ENCODE measurements at regions not wholly inside any gene's neighbourhood (a gene's known extent, or its start where the extent isn't known, plus 50 kb on each side); places are given as distances from the start of the nearest gene placed in this dataset.

- DNase-seq (no peak), ATAC-seq (no peak)
- H3K9me3 ChIP-seq = no peaks in the 10 kb centered on the region
- H3K27me3 ChIP-seq = no peaks in the 10 kb centered on the region
- TF ChIP-seq POLR2A (IDR thresholded peaks at IDR 0.05) = no peak
- TF ChIP-seq, protein P1, sequence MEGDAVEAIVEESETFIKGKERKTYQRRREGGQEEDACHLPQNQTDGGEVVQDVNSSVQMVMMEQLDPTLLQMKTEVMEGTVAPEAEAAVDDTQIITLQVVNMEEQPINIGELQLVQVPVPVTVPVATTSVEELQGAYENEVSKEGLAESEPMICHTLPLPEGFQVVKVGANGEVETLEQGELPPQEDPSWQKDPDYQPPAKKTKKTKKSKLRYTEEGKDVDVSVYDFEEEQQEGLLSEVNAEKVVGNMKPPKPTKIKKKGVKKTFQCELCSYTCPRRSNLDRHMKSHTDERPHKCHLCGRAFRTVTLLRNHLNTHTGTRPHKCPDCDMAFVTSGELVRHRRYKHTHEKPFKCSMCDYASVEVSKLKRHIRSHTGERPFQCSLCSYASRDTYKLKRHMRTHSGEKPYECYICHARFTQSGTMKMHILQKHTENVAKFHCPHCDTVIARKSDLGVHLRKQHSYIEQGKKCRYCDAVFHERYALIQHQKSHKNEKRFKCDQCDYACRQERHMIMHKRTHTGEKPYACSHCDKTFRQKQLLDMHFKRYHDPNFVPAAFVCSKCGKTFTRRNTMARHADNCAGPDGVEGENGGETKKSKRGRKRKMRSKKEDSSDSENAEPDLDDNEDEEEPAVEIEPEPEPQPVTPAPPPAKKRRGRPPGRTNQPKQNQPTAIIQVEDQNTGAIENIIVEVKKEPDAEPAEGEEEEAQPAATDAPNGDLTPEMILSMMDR (IDR thresholded peaks at IDR 0.05 in 4 of 5, conservative IDR thresholded peaks at IDR 0.05 in 1 of 5) = no peak
- no peak overlapping the region for H3K4me3 ChIP-seq
- no peaks in the 10 kb centered on the region for H3K36me3 ChIP-seq
- no peak overlapping the region for H3K27ac ChIP-seq
- intact Hi-C loops (cut with DNase I; ENCODE audit: low total_unique reads) (no loop called here), in situ Hi-C loops (cut with MboI; ENCODE audit: low sequenced_read_pairs in 4 of 4) (no loop called here)
- no peaks in the 10 kb centered on the region for H3K4me1 ChIP-seq
Observed at GRCh38 chr9:129235931-129236331, 57.9 kb upstream of the IER5L start.

DNA sequence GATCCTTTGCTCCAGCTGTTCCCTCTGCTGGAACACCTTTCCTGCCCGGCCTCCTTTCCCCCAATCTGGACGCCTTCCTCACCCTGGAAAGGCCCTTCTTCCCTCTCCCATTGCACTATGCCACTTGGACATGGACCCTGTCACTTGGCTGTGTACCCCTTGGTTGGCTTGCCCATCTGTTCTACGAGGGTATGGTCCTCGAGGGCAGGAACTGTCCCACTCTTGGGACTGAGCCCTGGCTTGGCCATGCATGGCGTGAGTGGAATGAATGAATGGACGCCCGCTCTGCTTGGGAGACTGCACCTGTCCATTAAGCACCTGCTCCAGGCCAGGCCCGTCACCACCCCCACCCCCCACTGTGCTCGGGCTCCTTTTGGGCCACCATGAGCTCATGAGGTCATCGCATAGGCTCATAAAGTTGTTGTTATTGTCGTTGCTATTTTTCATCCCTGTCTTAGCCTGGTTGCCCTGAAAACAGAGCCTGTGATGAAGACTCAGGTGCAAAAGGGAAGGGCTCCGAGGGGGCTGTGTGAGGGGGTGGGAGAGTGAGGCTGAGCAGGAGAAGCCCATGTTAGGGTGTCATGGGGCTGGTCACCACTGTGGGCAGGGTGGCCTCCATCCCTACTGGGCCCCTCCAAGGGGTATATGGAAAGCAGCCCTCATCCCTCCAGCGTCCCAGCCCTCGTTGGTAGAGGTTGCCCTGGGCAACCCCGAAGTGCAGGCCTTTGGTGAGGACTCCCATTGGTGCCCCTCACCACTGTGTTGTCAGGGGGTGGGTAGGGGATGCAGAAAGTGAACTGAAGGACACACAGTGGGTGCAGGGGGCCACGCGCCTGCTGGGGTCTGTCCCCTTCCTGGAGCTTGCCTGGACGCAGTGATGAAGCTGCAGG is 57.2 kb upstream of the IER5L start:
- Histone ChIP-seq H3K36me3 (no peaks in the 10 kb centered on the region), H3K4me3 (no peak overlapping the region), H3K27me3 (no peaks in the 10 kb centered on the region), H3K27ac (no peak overlapping the region), H3K4me1 (no peaks in the 10 kb centered on the region), H3K9me3 (no peaks in the 10 kb centered on the region)
- no peak for TF ChIP-seq POLR2A (IDR thresholded peaks at IDR 0.05)
- TF ChIP-seq, protein P1 (IDR thresholded peaks at IDR 0.05 in 4 of 5, conservative IDR thresholded peaks at IDR 0.05 in 1 of 5) = no peak
- DNase-seq = no peak
- in situ Hi-C loops (cut with MboI; ENCODE audit: low sequenced_read_pairs in 4 of 4) = no loop called here
- ATAC-seq = no peak
- intact Hi-C loops (cut with DNase I; ENCODE audit: low total_unique reads) = no loop called here

GRCh38 chr9:129234491-129234890 is 56.4 kb upstream of the IER5L start:
- intact Hi-C loops (cut with DNase I; ENCODE audit: low total_unique reads) (no loop called here), in situ Hi-C loops (cut with MboI; ENCODE audit: low sequenced_read_pairs in 4 of 4) (no loop called here)
- DNase-seq (no peak), ATAC-seq (no peak)
- no peaks in the 10 kb centered on the region for H3K27me3 ChIP-seq
- H3K27ac ChIP-seq = no peak overlapping the region
- H3K9me3 ChIP-seq = no peaks in the 10 kb centered on the region
- no peak for TF ChIP-seq POLR2A (IDR thresholded peaks at IDR 0.05)
- TF ChIP-seq, protein P1 (IDR thresholded peaks at IDR 0.05 in 4 of 5, conservative IDR thresholded peaks at IDR 0.05 in 1 of 5) = no peak
- H3K36me3 ChIP-seq = no peaks in the 10 kb centered on the region
- H3K4me1 ChIP-seq = no peaks in the 10 kb centered on the region
- H3K4me3 ChIP-seq = no peak overlapping the region

DNA sequence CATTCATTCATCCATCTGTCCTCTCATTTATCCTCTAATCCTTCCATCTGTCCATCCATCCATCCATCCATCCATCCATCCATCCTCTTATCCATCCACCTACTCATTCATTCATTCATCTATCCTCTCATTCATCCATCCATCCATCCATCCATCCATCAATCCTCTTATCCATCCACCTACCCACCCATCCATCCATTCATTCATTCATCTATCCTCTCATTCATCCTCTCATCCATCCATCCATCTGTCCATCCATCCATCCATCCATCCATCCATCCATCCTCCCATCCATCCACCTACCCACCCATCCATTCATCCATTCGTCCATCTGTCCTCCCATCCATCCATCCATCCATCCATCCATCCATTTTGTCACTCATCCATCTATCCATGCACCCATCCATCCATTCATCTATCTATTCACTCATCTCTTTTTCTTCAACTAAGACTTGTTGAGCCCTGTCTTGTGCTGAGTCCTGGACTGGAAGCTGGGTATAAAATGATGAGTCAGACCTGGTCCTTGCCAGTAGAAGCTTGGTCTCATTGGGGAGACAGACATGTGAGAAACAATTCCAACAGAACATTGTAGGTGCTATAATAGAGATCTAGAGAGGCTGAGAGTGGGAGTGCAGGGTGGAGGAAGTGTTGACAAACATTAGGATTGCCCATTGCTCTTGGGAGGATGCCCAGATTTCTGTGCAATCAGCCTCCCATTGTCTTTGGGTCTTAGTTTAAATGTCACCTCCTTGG is 55.0 kb upstream of the IER5L start:
- in situ Hi-C loops (cut with MboI; ENCODE audit: low sequenced_read_pairs in 4 of 4) = no loop called here
- H3K9me3 ChIP-seq = no peaks in the 10 kb centered on the region
- no peak for TF ChIP-seq POLR2A (IDR thresholded peaks at IDR 0.05)
- TF ChIP-seq, protein P1 (IDR thresholded peaks at IDR 0.05 in 4 of 5, conservative IDR thresholded peaks at IDR 0.05 in 1 of 5) = no peak
- no peak overlapping the region for H3K4me3 ChIP-seq
- H3K27ac ChIP-seq = no peak overlapping the region
- H3K4me1 ChIP-seq = no peaks in the 10 kb centered on the region
- DNase-seq (no peak), ATAC-seq (no peak)
- intact Hi-C loops (cut with DNase I; ENCODE audit: low total_unique reads) = no loop called here
- no peaks in the 10 kb centered on the region for H3K36me3 ChIP-seq
- H3K27me3 ChIP-seq = no peaks in the 10 kb centered on the region
